ENCODE measurements at regions not wholly inside any gene's neighbourhood (a gene's known extent, or its start where the extent isn't known, plus 50 kb on each side); places are given as distances from the start of the nearest gene placed in this dataset.

DNA sequence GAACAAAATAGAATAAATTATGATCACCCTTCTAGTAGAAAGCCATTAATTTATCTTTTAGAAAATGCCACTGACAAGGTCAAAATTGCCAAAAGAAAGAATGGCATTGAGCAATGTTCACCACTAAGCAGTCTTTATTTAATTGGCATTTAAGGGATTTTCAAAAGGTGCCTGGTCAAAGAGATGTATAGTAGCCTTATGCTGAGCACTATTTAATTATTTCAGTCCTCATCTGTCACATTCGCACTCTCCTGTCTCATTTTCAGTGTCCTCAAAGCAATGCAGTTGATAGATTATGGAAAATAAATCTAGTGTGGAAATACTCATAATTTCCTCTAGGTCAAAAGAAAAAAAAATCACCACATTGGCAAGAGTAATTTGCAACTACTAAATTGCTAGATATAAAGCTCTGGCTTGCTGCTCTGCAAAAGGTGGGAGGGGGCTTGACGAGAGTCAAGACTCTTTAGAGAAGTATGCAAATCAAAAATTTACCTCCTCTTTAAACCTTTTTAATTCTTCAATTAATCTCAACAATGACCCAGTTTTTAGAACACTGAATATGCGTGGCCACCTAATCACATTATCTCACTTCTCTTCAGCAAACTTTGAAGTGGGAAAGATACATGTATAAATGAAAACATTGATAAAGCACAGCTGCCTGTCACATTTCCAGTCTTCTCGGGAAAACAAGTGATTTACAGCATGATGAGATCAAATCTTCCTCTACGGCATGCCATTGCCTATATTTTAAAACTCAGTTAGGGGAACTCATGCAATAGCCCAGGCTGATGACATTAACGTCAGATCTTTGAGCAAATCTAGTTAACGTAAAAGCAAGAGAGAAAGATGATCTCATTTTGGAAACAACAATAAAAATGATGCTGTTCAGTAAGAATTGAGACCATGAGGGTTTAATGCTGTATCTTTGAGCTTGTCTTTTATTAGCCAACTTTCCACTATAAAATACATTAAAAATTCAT lies 373.1 kb upstream of the DCN start (continued):
- TF ChIP-seq, protein P1, sequence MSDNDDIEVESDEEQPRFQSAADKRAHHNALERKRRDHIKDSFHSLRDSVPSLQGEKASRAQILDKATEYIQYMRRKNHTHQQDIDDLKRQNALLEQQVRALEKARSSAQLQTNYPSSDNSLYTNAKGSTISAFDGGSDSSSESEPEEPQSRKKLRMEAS (IDR thresholded peaks at IDR 0.05), result no peak
- TF ChIP-seq SP1 (IDR thresholded peaks at IDR 0.05), result no peak
- TF ChIP-seq FOXA1 (IDR thresholded peaks at IDR 0.05), result no peak
- TF ChIP-seq EGR1 (IDR thresholded peaks at IDR 0.05; ENCODE audit: low read depth in 2 of 2), result no peak
- TF ChIP-seq, protein P2, sequence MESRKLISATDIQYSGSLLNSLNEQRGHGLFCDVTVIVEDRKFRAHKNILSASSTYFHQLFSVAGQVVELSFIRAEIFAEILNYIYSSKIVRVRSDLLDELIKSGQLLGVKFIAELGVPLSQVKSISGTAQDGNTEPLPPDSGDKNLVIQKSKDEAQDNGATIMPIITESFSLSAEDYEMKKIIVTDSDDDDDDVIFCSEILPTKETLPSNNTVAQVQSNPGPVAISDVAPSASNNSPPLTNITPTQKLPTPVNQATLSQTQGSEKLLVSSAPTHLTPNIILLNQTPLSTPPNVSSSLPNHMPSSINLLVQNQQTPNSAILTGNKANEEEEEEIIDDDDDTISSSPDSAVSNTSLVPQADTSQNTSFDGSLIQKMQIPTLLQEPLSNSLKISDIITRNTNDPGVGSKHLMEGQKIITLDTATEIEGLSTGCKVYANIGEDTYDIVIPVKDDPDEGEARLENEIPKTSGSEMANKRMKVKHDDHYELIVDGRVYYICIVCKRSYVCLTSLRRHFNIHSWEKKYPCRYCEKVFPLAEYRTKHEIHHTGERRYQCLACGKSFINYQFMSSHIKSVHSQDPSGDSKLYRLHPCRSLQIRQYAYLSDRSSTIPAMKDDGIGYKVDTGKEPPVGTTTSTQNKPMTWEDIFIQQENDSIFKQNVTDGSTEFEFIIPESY (IDR thresholded peaks at IDR 0.05), result no peak
- TF ChIP-seq, protein P3, sequence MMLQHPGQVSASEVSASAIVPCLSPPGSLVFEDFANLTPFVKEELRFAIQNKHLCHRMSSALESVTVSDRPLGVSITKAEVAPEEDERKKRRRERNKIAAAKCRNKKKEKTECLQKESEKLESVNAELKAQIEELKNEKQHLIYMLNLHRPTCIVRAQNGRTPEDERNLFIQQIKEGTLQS (IDR thresholded peaks at IDR 0.05), result no peak

DNA sequence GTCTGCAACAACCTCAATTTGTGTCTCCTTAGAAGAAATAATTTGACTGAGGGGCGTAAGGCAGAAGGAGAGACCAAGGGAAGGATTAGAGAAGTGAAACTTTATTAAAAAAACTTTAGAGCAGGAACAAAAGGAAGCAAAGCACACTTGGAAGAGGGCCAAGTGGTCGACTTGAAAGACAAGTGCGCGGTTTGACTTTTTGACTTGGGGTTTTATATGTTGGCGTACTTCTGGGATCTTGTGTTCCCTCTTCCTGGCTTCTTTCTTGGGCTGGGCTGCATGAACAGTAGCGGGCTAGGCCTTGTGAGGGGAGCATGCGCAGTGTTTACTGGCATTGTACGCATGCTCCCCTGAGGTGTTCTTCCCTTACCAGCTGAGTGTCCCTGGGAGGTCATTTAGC lies 369.3 kb upstream of the DCN start:
- H3K36me3 ChIP-seq (ENCODE audit: control insufficient read depth in 4 of 4, insufficient read depth in 3 of 4, low read depth in 1 of 4, low read length in 3 of 4), result no peaks in the 10 kb centered on the region
- TF ChIP-seq EGR1 (IDR thresholded peaks at IDR 0.05; ENCODE audit: low read depth in 2 of 2) (no peak), RAD21 (IDR thresholded peaks at IDR 0.05) (no peak)
- TF ChIP-seq, protein P3 (IDR thresholded peaks at IDR 0.05), result no peak
- TF ChIP-seq, protein P2 (IDR thresholded peaks at IDR 0.05), result no peak
- H3K4me3 ChIP-seq (ENCODE audit: low read depth in 1 of 3, low read length in 3 of 3), result no peak overlapping the region
- no peaks in the 10 kb centered on the region for H3K9me3 ChIP-seq (ENCODE audit: control insufficient read depth in 4 of 4, low read length in 3 of 4)
- H3K4me1 ChIP-seq (ENCODE audit: control insufficient read depth in 4 of 4, insufficient read depth in 4 of 4, low read length in 3 of 4), result no peaks in the 10 kb centered on the region
- H3K9ac ChIP-seq (ENCODE audit: low read depth in 1 of 2, low read length in 2 of 2), result no peak overlapping the region
- peaks cover 0 to 4% (median 0%) of the 10 kb centered on the region in 4 donors for H3K27me3 ChIP-seq (ENCODE audit: control insufficient read depth in 4 of 4, insufficient read depth in 4 of 4, low read length in 3 of 4)
- H3K27ac ChIP-seq (ENCODE audit: low read depth in 1 of 2, low read length in 2 of 2), result no peak overlapping the region
- no peak for DNase-seq (ENCODE audit: low spot score)
- WGBS, result 83% methylated on average over 8 of the region's 8 CpGs

DNA sequence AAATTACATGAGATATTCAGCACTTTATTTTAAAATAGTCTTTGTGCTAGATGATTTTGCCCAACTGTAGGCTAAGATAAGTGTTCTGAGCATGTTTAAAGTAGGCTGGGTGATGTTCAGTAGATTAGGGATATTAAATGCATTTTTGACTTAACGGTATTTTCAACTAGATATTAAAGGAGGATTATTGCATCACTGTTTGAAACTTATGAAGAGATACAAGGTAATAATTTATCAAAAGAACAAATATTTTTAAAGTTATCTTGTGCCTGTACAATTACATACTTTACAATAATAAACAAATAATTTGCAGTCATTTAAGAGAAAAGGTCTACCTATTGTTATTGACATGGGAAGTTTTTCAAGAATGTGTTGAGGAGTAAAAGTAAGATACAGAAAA lies 368.6 kb upstream of the DCN start:
- 96% methylated on average over 1 of the region's 1 CpG for WGBS

DNA sequence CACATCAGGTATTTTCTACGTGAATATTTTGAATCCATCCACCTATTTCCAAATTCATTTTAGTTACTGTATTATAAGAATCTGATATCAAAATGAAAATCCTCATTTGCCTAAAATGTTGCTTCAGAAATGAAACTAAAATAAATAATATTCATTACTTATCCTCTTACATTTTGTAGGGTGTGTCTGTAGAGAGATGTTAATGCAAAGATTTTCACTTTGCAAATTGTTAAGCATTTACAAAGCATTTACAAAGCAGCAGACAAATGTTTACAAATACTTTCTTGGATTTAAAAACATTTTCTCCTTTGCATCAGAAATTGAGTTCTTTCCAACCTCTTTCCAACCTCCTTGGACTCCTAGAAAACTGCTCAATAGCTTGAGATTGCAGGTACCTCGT lies 360.0 kb upstream of the DCN start:
- H3K9ac ChIP-seq (ENCODE audit: low read depth in 1 of 2, low read length in 2 of 2), result no peak overlapping the region
- H3K27me3 ChIP-seq (ENCODE audit: control insufficient read depth in 4 of 4, insufficient read depth in 4 of 4, low read length in 3 of 4), result no peaks in the 10 kb centered on the region
- H3K9me3 ChIP-seq (ENCODE audit: control insufficient read depth in 4 of 4, low read length in 3 of 4), result no peaks in the 10 kb centered on the region
- H3K4me1 ChIP-seq (ENCODE audit: control insufficient read depth in 4 of 4, insufficient read depth in 4 of 4, low read length in 3 of 4), result no peaks in the 10 kb centered on the region
- no peak overlapping the region for H3K27ac ChIP-seq (ENCODE audit: low read depth in 1 of 2, low read length in 2 of 2)
- H3K4me3 ChIP-seq (ENCODE audit: low read depth in 1 of 3, low read length in 3 of 3), result no peak overlapping the region
- DNase-seq (ENCODE audit: low spot score), result no peak
- no peaks in the 10 kb centered on the region for H3K36me3 ChIP-seq (ENCODE audit: control insufficient read depth in 4 of 4, insufficient read depth in 3 of 4, low read depth in 1 of 4, low read length in 3 of 4)
- 91% methylated on average over 2 of the region's 2 CpGs for WGBS
- TF ChIP-seq, protein P1 (IDR thresholded peaks at IDR 0.05), result no peak
- TF ChIP-seq TAF1 (conservative IDR thresholded peaks at IDR 0.05), result no peak
- TF ChIP-seq NR2F2 (IDR thresholded peaks at IDR 0.05), result no peak
- TF ChIP-seq HNF4A (conservative IDR thresholded peaks at IDR 0.05), result no peak
- TF ChIP-seq, protein P2 (IDR thresholded peaks at IDR 0.05), result no peak
- TF ChIP-seq, protein P4, sequence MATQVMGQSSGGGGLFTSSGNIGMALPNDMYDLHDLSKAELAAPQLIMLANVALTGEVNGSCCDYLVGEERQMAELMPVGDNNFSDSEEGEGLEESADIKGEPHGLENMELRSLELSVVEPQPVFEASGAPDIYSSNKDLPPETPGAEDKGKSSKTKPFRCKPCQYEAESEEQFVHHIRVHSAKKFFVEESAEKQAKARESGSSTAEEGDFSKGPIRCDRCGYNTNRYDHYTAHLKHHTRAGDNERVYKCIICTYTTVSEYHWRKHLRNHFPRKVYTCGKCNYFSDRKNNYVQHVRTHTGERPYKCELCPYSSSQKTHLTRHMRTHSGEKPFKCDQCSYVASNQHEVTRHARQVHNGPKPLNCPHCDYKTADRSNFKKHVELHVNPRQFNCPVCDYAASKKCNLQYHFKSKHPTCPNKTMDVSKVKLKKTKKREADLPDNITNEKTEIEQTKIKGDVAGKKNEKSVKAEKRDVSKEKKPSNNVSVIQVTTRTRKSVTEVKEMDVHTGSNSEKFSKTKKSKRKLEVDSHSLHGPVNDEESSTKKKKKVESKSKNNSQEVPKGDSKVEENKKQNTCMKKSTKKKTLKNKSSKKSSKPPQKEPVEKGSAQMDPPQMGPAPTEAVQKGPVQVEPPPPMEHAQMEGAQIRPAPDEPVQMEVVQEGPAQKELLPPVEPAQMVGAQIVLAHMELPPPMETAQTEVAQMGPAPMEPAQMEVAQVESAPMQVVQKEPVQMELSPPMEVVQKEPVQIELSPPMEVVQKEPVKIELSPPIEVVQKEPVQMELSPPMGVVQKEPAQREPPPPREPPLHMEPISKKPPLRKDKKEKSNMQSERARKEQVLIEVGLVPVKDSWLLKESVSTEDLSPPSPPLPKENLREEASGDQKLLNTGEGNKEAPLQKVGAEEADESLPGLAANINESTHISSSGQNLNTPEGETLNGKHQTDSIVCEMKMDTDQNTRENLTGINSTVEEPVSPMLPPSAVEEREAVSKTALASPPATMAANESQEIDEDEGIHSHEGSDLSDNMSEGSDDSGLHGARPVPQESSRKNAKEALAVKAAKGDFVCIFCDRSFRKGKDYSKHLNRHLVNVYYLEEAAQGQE (IDR thresholded peaks at IDR 0.05), result no peak

More for the DNA sequence above, 368.6 kb upstream of the DCN start:
- Histone ChIP-seq H3K9me3 (ENCODE audit: control insufficient read depth in 4 of 4, low read length in 3 of 4) (no peaks in the 10 kb centered on the region), H3K9ac (ENCODE audit: low read depth in 1 of 2, low read length in 2 of 2) (no peak overlapping the region), H3K36me3 (ENCODE audit: control insufficient read depth in 4 of 4, insufficient read depth in 3 of 4, low read depth in 1 of 4, low read length in 3 of 4) (no peaks in the 10 kb centered on the region), H3K4me3 (ENCODE audit: low read depth in 1 of 3, low read length in 3 of 3) (no peak overlapping the region), H3K27me3 (ENCODE audit: control insufficient read depth in 4 of 4, insufficient read depth in 4 of 4, low read length in 3 of 4) (peaks cover 0 to 4% (median 0%) of the 10 kb centered on the region in 4 donors), H3K4me1 (ENCODE audit: control insufficient read depth in 4 of 4, insufficient read depth in 4 of 4, low read length in 3 of 4) (no peaks in the 10 kb centered on the region), H3K27ac (ENCODE audit: low read depth in 1 of 2, low read length in 2 of 2) (no peak overlapping the region)
- DNase-seq (ENCODE audit: low spot score), result no peak
- no peak for TF ChIP-seq GABPA (IDR thresholded peaks at IDR 0.05 in 1 of 2, conservative IDR thresholded peaks at IDR 0.05 in 1 of 2)

All from liver (tissue), 7 donors.